ENCODE measurements at regions not wholly inside any gene's neighbourhood (a gene's known extent, or its start where the extent isn't known, plus 50 kb on each side); places are given as distances from the start of the nearest gene placed in this dataset.
A peak's percentile ranks its signal among the peaks of the same experiment; 100 is the strongest.

GRCh38 chr18:34978953-34979608 lies 62.1 kb upstream of the MAPRE2 start:
- peak in 4 of 6 experiments; percentile 24 to 43 (median 34) for DNase-seq

GRCh38 chr18:34981487-34981886 lies 59.7 kb upstream of the MAPRE2 start:
- DNase-seq: no peak

- DNase-seq: no peak
These were observed 55.2 kb upstream of the MAPRE2 start for GRCh38 chr18:34985963-34986362.

- DNase-seq: no peak
These were observed 50.6 kb upstream of the MAPRE2 start for GRCh38 chr18:34990597-34990996.

GRCh38 chr18:34991152-34991551 lies 50.1 kb upstream of the MAPRE2 start:
- no peak for DNase-seq

All from stimulated activated naive CD4-positive, alpha-beta T cell (primary cell).